ENCODE measurements at regions not wholly inside any gene's neighbourhood (a gene's known extent, or its start where the extent isn't known, plus 50 kb on each side); places are given as distances from the start of the nearest gene placed in this dataset.

DNA sequence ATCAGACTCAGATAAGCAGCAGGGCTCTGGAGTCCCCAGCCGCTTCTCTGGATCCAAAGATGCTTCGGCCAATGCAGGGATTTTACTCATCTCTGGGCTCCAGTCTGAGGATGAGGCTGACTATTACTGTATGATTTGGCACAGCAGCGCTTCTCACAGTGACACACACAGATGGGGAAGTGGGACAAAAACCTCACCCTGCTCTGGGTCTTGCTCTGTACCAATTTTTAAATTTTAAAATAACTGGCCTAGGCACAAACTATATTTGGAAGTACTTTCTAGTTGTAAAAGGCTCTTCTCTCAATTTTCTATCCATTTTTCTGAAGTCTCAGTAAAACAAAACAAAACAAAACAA, 131.7 kb downstream of the VPREB1 start:
- TF ChIP-seq, protein P1, sequence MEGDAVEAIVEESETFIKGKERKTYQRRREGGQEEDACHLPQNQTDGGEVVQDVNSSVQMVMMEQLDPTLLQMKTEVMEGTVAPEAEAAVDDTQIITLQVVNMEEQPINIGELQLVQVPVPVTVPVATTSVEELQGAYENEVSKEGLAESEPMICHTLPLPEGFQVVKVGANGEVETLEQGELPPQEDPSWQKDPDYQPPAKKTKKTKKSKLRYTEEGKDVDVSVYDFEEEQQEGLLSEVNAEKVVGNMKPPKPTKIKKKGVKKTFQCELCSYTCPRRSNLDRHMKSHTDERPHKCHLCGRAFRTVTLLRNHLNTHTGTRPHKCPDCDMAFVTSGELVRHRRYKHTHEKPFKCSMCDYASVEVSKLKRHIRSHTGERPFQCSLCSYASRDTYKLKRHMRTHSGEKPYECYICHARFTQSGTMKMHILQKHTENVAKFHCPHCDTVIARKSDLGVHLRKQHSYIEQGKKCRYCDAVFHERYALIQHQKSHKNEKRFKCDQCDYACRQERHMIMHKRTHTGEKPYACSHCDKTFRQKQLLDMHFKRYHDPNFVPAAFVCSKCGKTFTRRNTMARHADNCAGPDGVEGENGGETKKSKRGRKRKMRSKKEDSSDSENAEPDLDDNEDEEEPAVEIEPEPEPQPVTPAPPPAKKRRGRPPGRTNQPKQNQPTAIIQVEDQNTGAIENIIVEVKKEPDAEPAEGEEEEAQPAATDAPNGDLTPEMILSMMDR (CRISPR knock-in tag; IDR thresholded peaks at IDR 0.05): no peak
- TF ChIP-seq ZNF292 (CRISPR knock-in tag; IDR thresholded peaks at IDR 0.05; ENCODE audit: borderline replicate concordance, low read depth) (no peak), ZNF567 (CRISPR knock-in tag; IDR thresholded peaks at IDR 0.05; ENCODE audit: borderline replicate concordance) (no peak), ZUFSP (CRISPR knock-in tag; IDR thresholded peaks at IDR 0.05; ENCODE audit: borderline replicate concordance) (no peak)
- TF ChIP-seq, protein P2, sequence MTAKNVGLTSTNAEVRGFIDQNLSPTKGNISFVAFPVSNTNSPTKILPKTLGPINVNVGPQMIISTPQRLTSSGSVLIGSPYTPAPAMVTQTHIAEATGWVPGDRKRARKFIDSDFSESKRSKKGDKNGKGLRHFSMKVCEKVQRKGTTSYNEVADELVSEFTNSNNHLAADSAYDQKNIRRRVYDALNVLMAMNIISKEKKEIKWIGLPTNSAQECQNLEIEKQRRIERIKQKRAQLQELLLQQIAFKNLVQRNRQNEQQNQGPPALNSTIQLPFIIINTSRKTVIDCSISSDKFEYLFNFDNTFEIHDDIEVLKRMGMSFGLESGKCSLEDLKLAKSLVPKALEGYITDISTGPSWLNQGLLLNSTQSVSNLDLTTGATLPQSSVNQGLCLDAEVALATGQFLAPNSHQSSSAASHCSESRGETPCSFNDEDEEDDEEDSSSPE (CRISPR knock-in tag; IDR thresholded peaks at IDR 0.05): no peak

Measured in HepG2 (cell line).